NCI-H1092 treated with DMSO at 0.1 percent for 48 hours (cell line): ENCODE measurements at regions not wholly inside any gene's neighbourhood (a gene's known extent, or its start where the extent isn't known, plus 50 kb on each side); places are given as distances from the start of the nearest gene placed in this dataset.

Experiments used
- DNase-seq: peaks from one replicate; lab custom pipeline; 2025; lab: John Stamatoyannopoulos, UW

GRCh38 chr2:234339011-234339410 lies 157.9 kb downstream of the ARL4C start:
- DNase-seq: no peak

GRCh38 chr2:234335661-234336228 lies 161.1 kb downstream of the ARL4C start:
- no peak for DNase-seq

- DNase-seq: no peak
Observed at GRCh38 chr2:234334756-234335155, 162.1 kb downstream of the ARL4C start.

- no peak for DNase-seq
Observed at GRCh38 chr2:234334151-234334550, 162.7 kb downstream of the ARL4C start.

- DNase-seq: no peak
Observed at GRCh38 chr2:234333168-234334130, 163.4 kb downstream of the ARL4C start.

- DNase-seq: no peak
Observed at GRCh38 chr2:234331966-234332365, 164.9 kb downstream of the ARL4C start.

GRCh38 chr2:234331566-234331965 lies 165.3 kb downstream of the ARL4C start:
- no peak for DNase-seq

GRCh38 chr2:234330902-234331301 lies 166.0 kb downstream of the ARL4C start:
- no peak for DNase-seq

GRCh38 chr2:234329202-234329960 lies 167.5 kb downstream of the ARL4C start:
- no peak for DNase-seq

GRCh38 chr2:234328444-234328990 lies 168.4 kb downstream of the ARL4C start:
- DNase-seq: no peak

GRCh38 chr2:234326694-234327093 lies 170.2 kb downstream of the ARL4C start:
- no peak for DNase-seq

- DNase-seq: no peak
Observed at GRCh38 chr2:234324116-234324515, 172.8 kb downstream of the ARL4C start.

- no peak for DNase-seq
Observed at GRCh38 chr2:234322766-234323465, 174.0 kb downstream of the ARL4C start.

GRCh38 chr2:234320066-234320465 lies 176.8 kb downstream of the ARL4C start:
- DNase-seq: no peak

GRCh38 chr2:234318361-234318760 lies 178.5 kb downstream of the ARL4C start:
- no peak for DNase-seq

GRCh38 chr2:234313558-234313957 lies 183.3 kb downstream of the ARL4C start:
- no peak for DNase-seq

GRCh38 chr2:234310166-234310565 lies 186.7 kb downstream of the ARL4C start:
- no peak for DNase-seq

GRCh38 chr2:234309431-234309830 lies 187.4 kb downstream of the ARL4C start:
- DNase-seq: no peak

- DNase-seq: no peak
Observed at GRCh38 chr2:234308813-234309195, 188.1 kb downstream of the ARL4C start.

GRCh38 chr2:234308073-234308812 lies 188.6 kb downstream of the ARL4C start:
- DNase-seq: no peak

- no peak for DNase-seq
Observed at GRCh38 chr2:234307322-234307961, 189.4 kb downstream of the ARL4C start.
